ENCODE measurements at regions not wholly inside any gene's neighbourhood (a gene's known extent, or its start where the extent isn't known, plus 50 kb on each side); places are given as distances from the start of the nearest gene placed in this dataset.

GRCh38 chr10:4485636-4486035 lies 340.4 kb upstream of the AKR1E2 start:
- TF ChIP-seq POLR2A (IDR thresholded peaks at IDR 0.05; ENCODE audit: low read depth, low read length): no peak
- TF ChIP-seq POLR2AphosphoS5 (IDR thresholded peaks at IDR 0.05; ENCODE audit: low read depth, low read length): no peak

All from GM12892 (cell line).